Kidney epithelial cell (primary cell): ENCODE measurements at regions not wholly inside any gene's neighbourhood (a gene's known extent, or its start where the extent isn't known, plus 50 kb on each side); places are given as distances from the start of the nearest gene placed in this dataset.

Experiments
- DNase-seq: peaks from one replicate; pipeline ENCODE4 v3.0.0-alpha.2; 2010; ENCODE audit warnings: low read depth
- H3K27me3 ChIP-seq: 2 replicates; pipeline ENCODE4 v1.6.0; 2011; ENCODE audit warnings: low read length; ENCODE audit not compliant: control insufficient read depth, insufficient read depth
- H3K36me3 ChIP-seq: 2 replicates; pipeline ENCODE4 v1.5.1; 2011; ENCODE audit warnings: low read length; ENCODE audit not compliant: control insufficient read depth, insufficient read depth
- H3K4me3 ChIP-seq: 2 replicates; pipeline ENCODE4 v1.5.1; 2011; ENCODE audit warnings: low read depth, mild to moderate bottlenecking, control low read depth, low read length
- CTCF ChIP-seq: IDR thresholded peaks from 2 replicates; pipeline ENCODE4 v1.5.1; 2011; ENCODE audit warnings: mild to moderate bottlenecking, moderate library complexity, low read length, control low read depth, inconsistent platforms; ENCODE audit not compliant: insufficient read depth, poor library complexity, severe bottlenecking

GRCh38 chr9:1298046-1298445 is 247.9 kb downstream of the DMRT2 start:
- Histone ChIP-seq H3K27me3 (no peaks in the 10 kb centered on the region), H3K4me3 (no peak overlapping the region), H3K36me3 (no peaks in the 10 kb centered on the region)
- peak; percentile 7 for DNase-seq
- TF ChIP-seq CTCF: no peak

GRCh38 chr9:1300941-1301340 is 250.8 kb downstream of the DMRT2 start:
- no peaks in the 10 kb centered on the region for H3K36me3 ChIP-seq
- TF ChIP-seq CTCF: no peak
- H3K4me3 ChIP-seq: no peak overlapping the region

GRCh38 chr9:1303932-1304331 is 253.8 kb downstream of the DMRT2 start:
- H3K36me3 ChIP-seq: no peaks in the 10 kb centered on the region
- no peak for DNase-seq
- no peak overlapping the region for H3K4me3 ChIP-seq
- no peak for TF ChIP-seq CTCF
- no peaks in the 10 kb centered on the region for H3K27me3 ChIP-seq

More at GRCh38 chr9:1300941-1301340, 250.8 kb downstream of the DMRT2 start:
- no peak for DNase-seq
- no peaks in the 10 kb centered on the region for H3K27me3 ChIP-seq

GRCh38 chr9:1311462-1312042 is 261.4 kb downstream of the DMRT2 start:
- Histone ChIP-seq H3K36me3 (no peaks in the 10 kb centered on the region), H3K4me3 (no peak overlapping the region), H3K27me3 (no peaks in the 10 kb centered on the region)
- no peak for DNase-seq
- no peak for TF ChIP-seq CTCF

GRCh38 chr9:1319436-1319835 is 269.3 kb downstream of the DMRT2 start:
- H3K4me3 ChIP-seq: no peak overlapping the region
- no peaks in the 10 kb centered on the region for H3K36me3 ChIP-seq
- no peak for DNase-seq
- no peak for TF ChIP-seq CTCF
- H3K27me3 ChIP-seq: no peaks in the 10 kb centered on the region

GRCh38 chr9:1320051-1320557 is 269.9 kb downstream of the DMRT2 start:
- Histone ChIP-seq H3K36me3 (no peaks in the 10 kb centered on the region), H3K27me3 (no peaks in the 10 kb centered on the region), H3K4me3 (no peak overlapping the region)
- no peak for DNase-seq
- TF ChIP-seq CTCF: no peak
